Loucy (cell line): ENCODE measurements at regions not wholly inside any gene's neighbourhood (a gene's known extent, or its start where the extent isn't known, plus 50 kb on each side); places are given as distances from the start of the nearest gene placed in this dataset.

Source experiments
- H2AFZ ChIP-seq: fragments of 200-600 bp; sonication (generic); 2 replicates; pipeline ENCODE4 v1.6.0; 2016; ENCODE audit warnings: antibody characterized with exemption, mild to moderate bottlenecking, low read length, moderate library complexity
- H3F3A ChIP-seq: fragments of 200-600 bp; 2 replicates; pipeline ENCODE4 v1.6.0; 2016; ENCODE audit warnings: antibody characterized with exemption, low read depth, mild to moderate bottlenecking
- H3K27me3 ChIP-seq: fragments of 200-600 bp; sonication (generic); 2 replicates; pipeline ENCODE4 v1.6.1; 2014; ENCODE audit warnings: low read length, mild to moderate bottlenecking; ENCODE audit not compliant: insufficient read depth, poor library complexity, severe bottlenecking
- H3K36me3 ChIP-seq: fragments of 200-600 bp; sonication (generic); 2 replicates; pipeline ENCODE4 v1.6.1; 2016; ENCODE audit warnings: low read length; ENCODE audit not compliant: insufficient read depth
- H3K4me1 ChIP-seq: fragments of 200-600 bp; sonication (generic); 2 replicates; pipeline ENCODE4 v1.5.1; 2014; ENCODE audit warnings: low read length, mild to moderate bottlenecking; ENCODE audit not compliant: insufficient read depth, poor library complexity, severe bottlenecking
- H3K4me2 ChIP-seq: fragments of 200-600 bp; sonication (generic); 2 replicates; pipeline ENCODE4 v1.6.0; 2014; ENCODE audit warnings: antibody characterized with exemption, low read length, low read depth, mild to moderate bottlenecking; ENCODE audit not compliant: poor library complexity, severe bottlenecking
- H3K4me3 ChIP-seq: fragments of 200-600 bp; sonication (generic); 2 replicates; pipeline ENCODE4 v1.5.1; 2014; ENCODE audit warnings: low read length, mild to moderate bottlenecking, mixed read lengths; ENCODE audit not compliant: poor library complexity, severe bottlenecking
- H3K79me2 ChIP-seq: fragments of 200-600 bp; sonication (generic); 2 replicates; pipeline ENCODE4 v1.6.1; 2014; ENCODE audit warnings: low read length; ENCODE audit not compliant: insufficient read depth
- H3K9ac ChIP-seq: fragments of 200-600 bp; sonication (generic); 2 replicates; pipeline ENCODE4 v1.6.0; 2014; ENCODE audit warnings: mild to moderate bottlenecking, low read depth, low read length, moderate library complexity; ENCODE audit not compliant: poor library complexity, severe bottlenecking
- H3K9me2 ChIP-seq: fragments of 200-600 bp; sonication (generic); replicated peaks from 2 replicates; pipeline ENCODE4 v1.6.1; 2016; ENCODE audit warnings: low read depth, low read length, mixed read lengths
- H3K9me3 ChIP-seq: fragments of 200-600 bp; sonication (generic); 2 replicates; pipeline ENCODE4 v1.6.1; 2014; ENCODE audit warnings: mild to moderate bottlenecking, antibody characterized with exemption, low read length, low read depth; ENCODE audit not compliant: insufficient read depth
- H4K20me1 ChIP-seq: fragments of 200-600 bp; sonication (generic); 2 replicates; pipeline ENCODE4 v1.6.0; 2014; ENCODE audit warnings: antibody characterized with exemption, low read length, mild to moderate bottlenecking; ENCODE audit not compliant: insufficient read depth, poor library complexity, severe bottlenecking
- EZH2phosphoT487 ChIP-seq: fragments of 200-600 bp; IDR thresholded peaks from 2 replicates; pipeline ENCODE4 v1.6.1; 2018; ENCODE audit warnings: antibody characterized with exemption, mild to moderate bottlenecking, moderate library complexity, borderline replicate concordance
- TF ChIP-seq, protein P1 (sequence below): fragments of 200-600 bp; sonication (generic); conservative IDR thresholded peaks from 2 replicates; pipeline ENCODE4 v1.5.1; 2014; ENCODE audit warnings: mild to moderate bottlenecking, antibody characterized with exemption, low read length

DNA sequence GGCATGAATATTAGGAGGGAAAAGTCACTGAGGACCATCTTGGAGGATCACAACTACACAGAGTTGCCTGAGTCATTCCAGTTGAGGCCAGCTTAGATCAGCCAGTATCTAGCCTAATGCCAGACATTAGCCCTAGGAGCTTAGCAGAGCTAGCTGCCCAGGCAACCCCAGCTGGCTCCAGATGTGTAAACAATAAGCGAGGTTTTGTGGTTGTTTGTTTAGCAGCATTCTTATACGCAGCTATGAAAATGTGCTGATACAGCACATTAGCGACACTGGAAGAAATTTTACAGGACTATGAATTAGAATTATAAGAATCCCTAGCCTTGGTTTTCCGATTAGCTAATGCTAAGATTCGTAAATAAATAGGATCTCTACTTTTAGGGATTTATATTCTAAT, 59.3 kb downstream of the BTBD3 start:
- Histone ChIP-seq H3K27me3 (no peaks in the 10 kb centered on the region), H4K20me1 (no peaks in the 10 kb centered on the region), H3F3A (no peaks in the 10 kb centered on the region), H3K4me3 (no peak overlapping the region), H3K4me1 (peaks cover 38% of the 10 kb centered on the region), H3K4me2 (no peak overlapping the region), H3K9me2 (0 out of 2 replicates have a peak, but pooled peaks cover 5% of the 10 kb centered on the region), H3K9ac (no peak overlapping the region), H2AFZ (no peak overlapping the region), H3K79me2 (no peaks in the 10 kb centered on the region), H3K9me3 (0 out of 2 replicates have a peak, but pooled peaks cover 6% of the 10 kb centered on the region), H3K36me3 (no peaks in the 10 kb centered on the region)
- no peak for TF ChIP-seq EZH2phosphoT487
- TF ChIP-seq, protein P1, sequence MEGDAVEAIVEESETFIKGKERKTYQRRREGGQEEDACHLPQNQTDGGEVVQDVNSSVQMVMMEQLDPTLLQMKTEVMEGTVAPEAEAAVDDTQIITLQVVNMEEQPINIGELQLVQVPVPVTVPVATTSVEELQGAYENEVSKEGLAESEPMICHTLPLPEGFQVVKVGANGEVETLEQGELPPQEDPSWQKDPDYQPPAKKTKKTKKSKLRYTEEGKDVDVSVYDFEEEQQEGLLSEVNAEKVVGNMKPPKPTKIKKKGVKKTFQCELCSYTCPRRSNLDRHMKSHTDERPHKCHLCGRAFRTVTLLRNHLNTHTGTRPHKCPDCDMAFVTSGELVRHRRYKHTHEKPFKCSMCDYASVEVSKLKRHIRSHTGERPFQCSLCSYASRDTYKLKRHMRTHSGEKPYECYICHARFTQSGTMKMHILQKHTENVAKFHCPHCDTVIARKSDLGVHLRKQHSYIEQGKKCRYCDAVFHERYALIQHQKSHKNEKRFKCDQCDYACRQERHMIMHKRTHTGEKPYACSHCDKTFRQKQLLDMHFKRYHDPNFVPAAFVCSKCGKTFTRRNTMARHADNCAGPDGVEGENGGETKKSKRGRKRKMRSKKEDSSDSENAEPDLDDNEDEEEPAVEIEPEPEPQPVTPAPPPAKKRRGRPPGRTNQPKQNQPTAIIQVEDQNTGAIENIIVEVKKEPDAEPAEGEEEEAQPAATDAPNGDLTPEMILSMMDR, result no peak

DNA sequence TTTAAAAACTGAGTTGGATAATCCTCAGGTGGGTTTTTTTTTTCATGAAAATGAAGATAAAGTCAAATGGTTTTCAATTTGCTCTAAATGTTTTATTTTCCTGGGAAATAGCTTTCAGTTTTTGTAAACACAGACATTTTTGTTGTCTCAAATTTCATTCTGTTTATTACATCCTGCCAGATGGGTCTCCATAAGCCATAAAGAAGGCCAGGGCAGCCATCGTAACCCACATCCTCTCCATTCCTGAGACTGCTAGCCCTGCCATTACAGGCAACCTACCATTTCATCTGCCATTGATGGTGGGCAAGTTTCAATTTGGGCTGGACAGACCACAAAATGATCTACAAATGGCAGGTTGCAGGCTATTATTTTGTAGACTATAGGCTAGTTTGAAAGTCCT, 60.8 kb downstream of the BTBD3 start:
- Histone ChIP-seq H3F3A (no peaks in the 10 kb centered on the region), H3K9me3 (0 out of 2 replicates have a peak, but pooled peaks cover 6% of the 10 kb centered on the region), H2AFZ (peak overlapping the region; percentile 53), H3K27me3 (no peaks in the 10 kb centered on the region), H3K79me2 (no peaks in the 10 kb centered on the region), H3K4me1 (peaks cover 32% of the 10 kb centered on the region), H3K9ac (no peak overlapping the region), H3K9me2 (0 out of 2 replicates have a peak, but pooled peaks cover 5% of the 10 kb centered on the region), H3K4me2 (peak overlapping the region; percentile 62), H4K20me1 (no peaks in the 10 kb centered on the region), H3K36me3 (no peaks in the 10 kb centered on the region), H3K4me3 (peak overlapping the region; percentile 21)
- TF ChIP-seq, protein P1, result no peak
- no peak for TF ChIP-seq EZH2phosphoT487

DNA sequence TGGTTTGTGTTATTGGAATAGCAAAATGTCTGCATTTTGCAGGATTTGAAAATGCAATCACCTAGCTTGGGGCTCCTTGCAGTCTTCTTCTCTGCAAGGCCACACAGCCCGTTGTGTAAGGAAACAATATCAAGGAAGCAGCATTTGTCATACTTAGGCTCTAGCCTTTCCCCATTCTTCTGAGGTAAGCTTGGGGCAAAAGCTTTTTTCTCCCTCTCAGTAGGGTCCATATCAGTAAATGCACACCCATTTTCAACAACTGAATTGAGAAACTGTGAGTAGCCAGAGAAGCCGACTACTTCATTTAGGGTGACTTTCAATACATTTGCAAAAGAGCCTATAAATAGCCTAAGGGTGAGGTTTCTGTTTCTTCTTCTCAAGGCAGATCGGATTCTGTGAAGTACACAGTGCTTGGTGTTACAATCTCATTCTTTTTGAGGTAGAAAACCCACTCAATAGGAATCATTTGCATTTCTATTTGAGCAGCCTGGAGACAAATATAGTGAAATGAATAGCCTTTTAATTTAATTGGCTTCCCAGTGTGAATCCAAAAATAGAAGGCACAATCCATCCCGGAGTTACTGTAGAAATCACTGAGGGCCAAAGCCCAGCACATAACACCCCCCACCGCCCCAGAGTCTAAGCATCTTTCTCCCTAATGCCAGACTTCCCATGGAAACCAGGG, 61.8 kb downstream of the BTBD3 start:
- Histone ChIP-seq H3K36me3 (no peaks in the 10 kb centered on the region), H3K27me3 (no peaks in the 10 kb centered on the region), H3F3A (no peaks in the 10 kb centered on the region), H2AFZ (peak overlapping the region; percentile 63; the same call in 1 of the 2 replicates), H4K20me1 (no peaks in the 10 kb centered on the region), H3K9me3 (0 out of 2 replicates have a peak, but pooled peaks cover 6% of the 10 kb centered on the region), H3K79me2 (no peaks in the 10 kb centered on the region), H3K4me1 (peaks cover 29% of the 10 kb centered on the region), H3K9ac (no peak overlapping the region), H3K4me3 (peak overlapping the region; percentile 21), H3K4me2 (peak overlapping the region; percentile 62), H3K9me2 (0 out of 2 replicates have a peak, but pooled peaks cover 5% of the 10 kb centered on the region)
- no peak for TF ChIP-seq EZH2phosphoT487
- TF ChIP-seq, protein P1, result no peak
